KMS-11 (cell line): ENCODE measurements at regions not wholly inside any gene's neighbourhood (a gene's known extent, or its start where the extent isn't known, plus 50 kb on each side); places are given as distances from the start of the nearest gene placed in this dataset.
"Not testable (repeated sequence)": the region's sequence is repeated elsewhere in the genome, so short reads cannot be mapped to it uniquely, and the experiment has no call there.

Source experiments
- H2AFZ ChIP-seq: fragments of 200-600 bp; sonication (generic); 2 replicates; pipeline ENCODE4 v1.6.1; 2016; ENCODE audit warnings: antibody characterized with exemption, mixed run types, low read depth
- H3K27ac ChIP-seq: fragments of 200-600 bp; sonication (generic); 2 replicates; pipeline ENCODE4 v1.6.1; 2016; ENCODE audit warnings: mild to moderate bottlenecking, mixed run types
- H3K27me3 ChIP-seq: fragments of 200-600 bp; sonication (generic); 2 replicates; pipeline ENCODE4 v1.6.1; 2017; ENCODE audit warnings: mild to moderate bottlenecking, low read depth, mixed run types, moderate library complexity; ENCODE audit not compliant: insufficient read depth
- H3K36me3 ChIP-seq: fragments of 200-600 bp; sonication (generic); 2 replicates; pipeline ENCODE4 v1.6.1; 2017; ENCODE audit warnings: mild to moderate bottlenecking, mixed run types; ENCODE audit not compliant: insufficient read depth
- H3K4me1 ChIP-seq: fragments of 200-600 bp; sonication (generic); 2 replicates; pipeline ENCODE4 v1.6.1; 2016; ENCODE audit warnings: mild to moderate bottlenecking, low read depth, mixed run types; ENCODE audit not compliant: poor library complexity, severe bottlenecking
- H3K4me2 ChIP-seq: fragments of 200-600 bp; sonication (generic); 2 replicates; pipeline ENCODE4 v1.7.0; 2016; ENCODE audit warnings: mild to moderate bottlenecking, mixed run types
- H3K4me3 ChIP-seq: fragments of 200-600 bp; sonication (generic); IDR thresholded peaks from 2 replicates; pipeline ENCODE4 v1.6.1; 2017; ENCODE audit warnings: low read depth, low read length, mixed read lengths; ENCODE audit not compliant: insufficient read depth
- H3K79me2 ChIP-seq: fragments of 200-600 bp; sonication (generic); 2 replicates; pipeline ENCODE4 v1.6.1; 2016; ENCODE audit warnings: low read depth, mixed run types; ENCODE audit not compliant: insufficient read depth
- H3K9ac ChIP-seq: fragments of 200-600 bp; sonication (generic); 2 replicates; pipeline ENCODE4 v1.6.1; 2016; ENCODE audit warnings: mild to moderate bottlenecking, mixed run types
- H4K20me1 ChIP-seq: fragments of 200-600 bp; sonication (generic); 2 replicates; pipeline ENCODE4 v1.6.1; 2016; ENCODE audit warnings: mild to moderate bottlenecking, mixed run types; ENCODE audit not compliant: insufficient read depth
- CTCF ChIP-seq: fragments of 200-600 bp; sonication (generic); conservative IDR thresholded peaks from 2 replicates; pipeline ENCODE4 v1.6.1; 2017; ENCODE audit warnings: low read depth, mild to moderate bottlenecking, antibody characterized with exemption, low read length, moderate library complexity, mixed read lengths

GRCh38 chr20:39713076-39713840, 751.1 kb downstream of the DHX35 start:
- TF ChIP-seq CTCF: no peak
- H2AFZ ChIP-seq: no peak overlapping the region
- no peaks in the 10 kb centered on the region for H3K4me1 ChIP-seq
- H3K36me3 ChIP-seq: no peaks in the 10 kb centered on the region
- H4K20me1 ChIP-seq: no peaks in the 10 kb centered on the region
- no peak overlapping the region for H3K4me2 ChIP-seq
- H3K27ac ChIP-seq: no peak overlapping the region
- no peak overlapping the region for H3K4me3 ChIP-seq
- H3K79me2 ChIP-seq: no peaks in the 10 kb centered on the region
- no peaks in the 10 kb centered on the region for H3K27me3 ChIP-seq
- no peak overlapping the region for H3K9ac ChIP-seq

GRCh38 chr20:39706184-39706663, 744.1 kb downstream of the DHX35 start:
- Histone ChIP-seq H3K27ac (no peak overlapping the region), H3K4me2 (no peak overlapping the region), H2AFZ (no peak overlapping the region), H3K9ac (no peak overlapping the region), H3K27me3 (no peaks in the 10 kb centered on the region), H3K36me3 (no peaks in the 10 kb centered on the region), H3K4me1 (no peaks in the 10 kb centered on the region), H3K79me2 (no peaks in the 10 kb centered on the region), H4K20me1 (no peaks in the 10 kb centered on the region), H3K4me3 (no peak overlapping the region)
- no peak for TF ChIP-seq CTCF

GRCh38 chr20:39705032-39705431, 742.9 kb downstream of the DHX35 start:
- no peaks in the 10 kb centered on the region for H3K4me1 ChIP-seq
- no peaks in the 10 kb centered on the region for H4K20me1 ChIP-seq
- H3K4me3 ChIP-seq: no peak overlapping the region
- H3K9ac ChIP-seq: no peak overlapping the region
- TF ChIP-seq CTCF: no peak
- no peaks in the 10 kb centered on the region for H3K36me3 ChIP-seq
- H3K79me2 ChIP-seq: no peaks in the 10 kb centered on the region
- no peak overlapping the region for H2AFZ ChIP-seq
- no peak overlapping the region for H3K27ac ChIP-seq
- no peaks in the 10 kb centered on the region for H3K27me3 ChIP-seq
- no peak overlapping the region for H3K4me2 ChIP-seq

GRCh38 chr20:39703357-39703756, 741.2 kb downstream of the DHX35 start:
- H3K4me1 ChIP-seq, H3K27ac ChIP-seq, H3K36me3 ChIP-seq, H4K20me1 ChIP-seq, H3K79me2 ChIP-seq, H3K27me3 ChIP-seq, H3K4me3 ChIP-seq, H2AFZ ChIP-seq, H3K9ac ChIP-seq, H3K4me2 ChIP-seq: not testable (repeated sequence)

GRCh38 chr20:39702701-39703349, 740.7 kb downstream of the DHX35 start:
- no peaks in the 10 kb centered on the region for H3K4me1 ChIP-seq
- H3K4me2 ChIP-seq: no peak overlapping the region

More at GRCh38 chr20:39702701-39703349, 740.7 kb downstream of the DHX35 start:
- Histone ChIP-seq H3K79me2 (no peaks in the 10 kb centered on the region), H3K36me3 (no peaks in the 10 kb centered on the region), H3K9ac (no peak overlapping the region), H3K27ac (no peak overlapping the region), H2AFZ (no peak overlapping the region), H4K20me1 (no peaks in the 10 kb centered on the region), H3K27me3 (no peaks in the 10 kb centered on the region), H3K4me3 (no peak overlapping the region)
- no peak for TF ChIP-seq CTCF
